ENCODE measurements at regions not wholly inside any gene's neighbourhood (a gene's known extent, or its start where the extent isn't known, plus 50 kb on each side); places are given as distances from the start of the nearest gene placed in this dataset.
"Not testable (repeated sequence)": the region's sequence is repeated elsewhere in the genome, so short reads cannot be mapped to it uniquely, and the experiment has no call there.

DNA sequence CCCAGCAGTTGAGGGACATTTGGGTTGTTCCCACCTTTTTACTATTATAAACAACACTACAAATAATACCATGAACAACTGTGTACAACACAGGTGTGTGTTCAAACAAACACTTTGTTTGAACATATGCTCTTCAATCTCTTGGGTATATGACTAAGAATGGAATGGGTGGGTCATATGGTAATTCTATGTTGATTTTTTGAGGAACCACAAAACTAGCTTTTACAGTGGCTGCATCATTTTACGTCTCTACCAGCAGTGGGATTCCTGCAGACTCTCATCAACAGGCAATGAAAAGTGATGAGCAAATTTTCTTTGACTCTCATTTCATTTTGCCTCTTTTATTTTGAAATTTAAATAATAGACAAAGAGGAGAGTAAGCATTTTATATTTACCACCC is 116.9 kb upstream of the KLF14 start:
- DNase-seq: no peak

GRCh38 chr7:130852867-130853266 is 118.9 kb upstream of the KLF14 start:
- no peak for DNase-seq

GRCh38 chr7:130853503-130854279 is 119.7 kb upstream of the KLF14 start:
- DNase-seq: peak; percentile 83

GRCh38 chr7:130854481-130854880 is 120.5 kb upstream of the KLF14 start:
- no peak for DNase-seq

GRCh38 chr7:130856866-130857265 is 122.9 kb upstream of the KLF14 start:
- DNase-seq: no peak

- DNase-seq: not testable (repeated sequence)
These were observed 126.8 kb upstream of the KLF14 start for GRCh38 chr7:130860832-130861231.

DNA sequence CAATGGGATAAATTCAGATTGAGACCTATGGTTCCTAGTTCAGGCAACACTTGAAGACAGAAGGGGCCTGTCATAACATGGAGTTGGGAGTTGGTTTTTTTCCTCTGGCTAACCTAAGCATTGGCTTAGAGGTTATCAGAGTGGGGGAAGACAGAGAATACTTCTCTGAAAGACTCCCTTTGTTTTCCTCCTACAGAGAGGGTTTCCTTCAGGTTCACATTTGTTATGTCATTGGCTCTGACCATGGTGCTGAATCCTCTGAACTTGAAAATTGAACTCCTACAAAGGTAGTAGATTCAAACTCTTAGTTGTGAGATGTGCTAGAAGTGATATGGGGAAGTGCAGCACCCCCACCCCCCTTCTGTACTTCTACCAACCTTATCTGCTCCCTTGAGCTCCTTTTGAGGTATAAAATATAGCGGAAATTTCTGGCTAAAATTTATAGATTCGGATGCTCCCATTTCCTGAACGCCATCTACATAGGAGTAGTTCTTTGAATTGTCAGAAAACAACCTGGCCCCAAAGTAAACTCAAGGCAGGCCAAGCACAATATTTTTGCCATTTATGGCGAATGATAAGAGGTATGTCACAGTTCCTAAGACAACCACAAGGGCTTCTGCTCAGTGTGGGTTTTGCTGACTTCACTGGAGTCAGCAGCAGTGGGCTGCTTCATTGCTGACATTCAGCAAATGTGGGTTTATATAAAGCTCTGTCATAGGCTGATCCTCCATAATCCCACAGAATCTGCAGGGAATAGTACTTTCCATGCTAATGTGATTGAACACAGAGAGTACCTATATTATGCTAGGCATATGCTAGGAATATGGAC is 131.6 kb upstream of the KLF14 start:
- DNase-seq: peak; percentile 41

DNA sequence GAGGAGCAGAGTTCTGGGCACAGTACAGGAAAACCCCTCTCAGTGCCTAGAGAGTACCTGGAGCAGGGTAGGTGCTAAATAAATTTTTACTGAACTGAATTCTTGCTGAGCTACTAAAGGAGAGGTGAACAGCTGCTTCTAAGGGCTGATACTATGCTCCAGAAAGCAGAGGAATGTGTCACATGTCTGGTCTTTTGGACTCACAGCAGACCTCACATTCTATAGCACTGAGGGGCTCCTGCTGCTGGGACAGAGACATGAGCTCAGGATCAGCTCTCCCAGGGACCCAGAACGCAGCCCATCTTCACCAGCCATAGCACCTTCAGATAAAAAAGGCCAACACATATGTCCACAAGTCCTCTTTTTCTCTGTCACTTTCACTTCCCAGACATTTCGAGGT is 133.0 kb upstream of the KLF14 start:
- DNase-seq: no peak

DNA sequence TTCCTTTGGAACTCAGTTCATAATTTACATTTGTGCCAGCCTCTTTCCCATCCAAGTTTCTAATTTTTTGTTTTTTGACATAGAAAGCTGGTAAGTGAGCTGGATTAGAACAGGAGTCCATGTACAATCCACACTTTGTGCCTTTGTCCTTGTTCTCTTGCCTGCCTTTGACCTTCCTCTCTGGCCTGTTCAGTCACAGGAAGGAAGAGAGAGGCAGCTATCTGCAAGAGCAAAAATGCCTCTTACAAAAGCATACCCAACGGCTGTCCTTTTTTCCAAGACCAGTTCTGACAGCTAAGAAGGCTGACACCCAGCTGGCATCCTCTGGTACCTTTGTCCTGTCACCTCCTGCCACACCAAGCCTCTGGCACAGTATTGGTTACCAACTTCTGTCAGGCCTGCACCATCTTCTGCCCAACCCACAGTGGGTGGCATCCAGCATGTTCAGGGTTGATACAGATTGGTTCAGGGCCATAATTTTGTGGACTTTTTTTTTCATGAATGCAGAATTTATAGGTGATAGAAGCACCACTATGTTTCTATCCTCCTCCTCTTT is 133.7 kb upstream of the KLF14 start:
- DNase-seq: no peak

GRCh38 chr7:130868139-130868538 is 134.1 kb upstream of the KLF14 start:
- no peak for DNase-seq

DNA sequence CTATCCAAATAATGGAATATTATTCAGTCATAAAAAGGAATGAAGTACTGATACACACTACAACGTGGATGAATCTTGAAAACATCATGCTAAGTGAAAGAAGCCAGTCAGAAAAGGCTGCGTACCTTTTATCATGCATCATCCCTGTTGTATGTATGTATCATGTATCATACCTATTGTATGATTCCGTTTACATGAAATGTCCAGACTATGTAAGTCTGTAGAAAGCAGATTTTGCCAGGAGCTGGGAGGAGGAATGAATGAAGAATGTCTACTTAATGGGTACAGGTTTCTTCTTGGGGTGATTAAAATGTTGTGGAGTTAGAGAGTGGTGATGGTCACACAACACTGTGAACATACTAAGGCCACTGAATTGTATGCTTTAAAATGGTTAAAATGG is 135.9 kb upstream of the KLF14 start:
- no peak for DNase-seq

GRCh38 chr7:130872341-130872740 is 138.3 kb upstream of the KLF14 start:
- no peak for DNase-seq

DNA sequence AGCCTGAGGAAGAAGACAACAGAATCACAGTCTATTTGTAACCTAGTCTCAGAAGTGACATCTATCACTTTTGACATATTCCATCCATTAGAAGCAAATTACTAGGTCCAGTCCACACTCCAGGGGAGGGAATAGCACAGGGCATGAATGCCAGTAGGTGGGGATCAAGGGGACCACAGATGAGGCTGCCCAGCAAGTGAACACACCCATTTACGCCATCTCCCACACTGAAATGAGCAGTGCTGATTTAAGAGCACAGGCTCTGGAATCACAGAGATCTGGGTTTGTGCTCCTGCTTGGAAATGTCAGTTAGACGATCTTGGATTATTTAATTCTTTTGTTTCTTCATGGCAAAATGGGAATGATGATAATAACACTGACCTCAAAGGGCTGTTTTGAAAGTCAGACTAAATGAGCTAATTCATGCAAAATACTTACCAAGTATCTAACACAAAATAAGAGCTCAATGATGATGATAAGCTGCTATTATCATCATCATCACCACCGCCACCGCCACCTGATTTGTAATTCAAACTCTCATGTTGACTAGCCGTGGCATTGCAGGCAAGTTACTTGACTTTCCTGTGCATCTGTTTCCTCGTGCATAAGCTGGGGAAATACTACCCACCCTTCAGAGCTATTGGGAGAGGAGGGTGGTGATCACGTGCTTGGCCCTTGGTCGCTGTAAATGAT is 138.9 kb upstream of the KLF14 start:
- no peak for DNase-seq

GRCh38 chr7:130874071-130874915 is 140.3 kb upstream of the KLF14 start:
- no peak for DNase-seq

DNA sequence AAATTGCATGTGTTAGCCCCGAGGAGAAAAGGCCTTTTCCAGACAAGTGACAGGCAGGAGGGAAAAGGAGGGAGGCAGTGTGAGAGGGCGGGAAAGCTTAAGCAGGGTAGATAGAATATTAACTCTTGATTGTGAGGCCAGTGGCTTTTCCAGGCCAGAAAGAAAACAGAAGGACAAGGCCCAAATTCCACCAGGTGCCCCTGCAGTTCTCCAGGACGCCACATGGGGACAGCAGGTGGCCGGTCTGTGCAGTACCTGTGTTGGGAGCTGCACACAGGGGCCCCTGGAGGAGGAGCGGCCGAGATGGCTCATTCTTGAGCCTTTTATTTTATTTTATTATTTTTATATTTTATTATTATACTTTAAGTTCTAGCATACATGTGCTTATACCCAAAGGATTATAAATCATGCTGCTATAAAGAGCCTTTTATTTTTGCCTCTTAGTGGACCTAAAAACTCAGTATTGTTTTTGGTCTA is 141.3 kb upstream of the KLF14 start:
- DNase-seq: no peak

- no peak for DNase-seq
These were observed 141.9 kb upstream of the KLF14 start for GRCh38 chr7:130875901-130876300.

DNA sequence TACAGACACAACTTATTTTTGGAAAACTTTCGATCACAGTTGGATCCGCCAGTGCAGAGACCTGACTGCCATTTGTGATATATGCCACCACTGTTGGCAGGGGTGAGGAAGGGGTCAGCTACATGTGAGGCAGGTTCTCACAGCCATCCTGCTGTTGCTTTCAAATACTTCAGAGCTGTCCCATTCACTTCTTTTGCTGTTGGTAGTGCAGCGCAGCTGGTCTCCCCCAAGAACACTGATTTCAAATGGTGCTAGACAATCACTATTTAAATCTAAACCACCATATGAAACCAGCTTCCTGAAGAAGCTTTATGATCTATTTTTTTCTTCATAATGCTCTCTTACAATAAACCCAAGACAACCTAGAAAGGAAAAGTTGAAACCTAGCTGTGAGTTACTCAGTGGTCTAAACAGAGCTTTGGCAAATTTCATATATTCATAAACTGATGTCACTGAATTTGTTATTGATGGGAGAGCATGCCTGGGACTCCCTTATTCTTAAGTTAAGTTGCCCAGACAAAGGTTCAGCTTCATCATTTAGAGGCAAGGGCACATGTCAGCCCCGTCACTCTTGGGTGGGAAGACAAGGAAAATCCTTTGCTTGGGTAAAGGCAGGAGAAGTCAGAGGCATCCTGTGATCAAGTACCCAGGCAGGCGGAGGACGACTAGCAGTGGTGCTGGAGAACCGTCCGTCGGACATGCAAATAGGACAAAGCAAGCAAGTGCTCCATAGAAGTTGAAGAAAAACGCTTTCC is 143.4 kb upstream of the KLF14 start:
- no peak for DNase-seq

DNA sequence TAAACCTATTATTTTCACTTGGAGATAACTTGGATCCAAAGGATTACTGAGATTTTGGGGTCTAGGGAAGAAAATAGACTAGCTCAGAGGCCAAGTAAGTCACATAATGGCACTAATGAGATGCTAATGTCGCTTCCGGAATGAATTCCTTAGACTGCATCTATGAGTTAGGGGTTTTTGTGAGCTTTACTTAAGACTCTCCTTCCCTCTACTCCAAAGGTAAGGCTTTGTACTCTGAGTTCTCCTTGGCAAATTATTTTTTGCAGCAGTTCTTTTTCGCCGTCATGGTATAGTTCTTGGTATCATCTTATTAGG is 143.9 kb upstream of the KLF14 start:
- no peak for DNase-seq

DNA sequence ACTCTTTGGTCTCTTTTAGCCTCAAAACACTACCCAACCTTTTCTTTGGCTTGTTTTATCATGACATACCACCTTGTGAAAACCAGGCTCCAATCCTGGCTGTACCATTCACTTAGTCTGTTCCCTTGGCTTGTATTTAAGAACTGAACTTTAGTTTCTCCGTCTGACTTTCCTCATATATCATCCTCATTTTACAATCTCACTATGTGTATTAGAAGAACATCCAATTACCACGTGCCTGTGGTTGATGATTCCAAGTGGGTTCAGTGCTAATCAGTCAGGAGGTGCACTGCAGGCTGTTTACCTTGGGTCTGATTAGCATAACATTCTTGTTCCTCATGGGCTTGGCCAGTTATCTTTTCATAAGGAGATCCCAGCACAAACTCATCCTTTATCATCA is 144.8 kb upstream of the KLF14 start:
- no peak for DNase-seq

DNA sequence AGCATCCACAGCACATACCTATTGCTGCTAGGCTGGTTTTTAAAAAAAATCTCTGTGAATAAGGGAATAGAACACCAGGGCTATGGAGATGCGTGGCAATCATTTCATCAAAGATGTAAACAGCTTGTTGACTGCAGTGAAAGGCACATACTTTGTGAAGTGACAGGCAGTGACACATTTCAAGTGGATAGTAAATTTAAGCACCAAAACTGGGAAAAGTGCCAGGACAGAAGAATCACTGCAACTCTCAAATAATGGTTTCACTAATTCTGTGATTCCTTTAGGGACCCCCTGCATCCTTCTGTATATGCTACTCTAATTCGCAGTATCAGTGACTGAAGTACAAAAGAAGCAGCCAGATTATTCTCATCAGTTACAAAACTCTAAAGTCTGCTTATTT is 145.2 kb upstream of the KLF14 start:
- DNase-seq: no peak

- no peak for DNase-seq
These were observed 146.7 kb upstream of the KLF14 start for GRCh38 chr7:130880668-130881067.
